ENCODE measurements at regions not wholly inside any gene's neighbourhood (a gene's known extent, or its start where the extent isn't known, plus 50 kb on each side); places are given as distances from the start of the nearest gene placed in this dataset.
A peak's percentile ranks its signal among the peaks of the same experiment; 100 is the strongest.

DNA sequence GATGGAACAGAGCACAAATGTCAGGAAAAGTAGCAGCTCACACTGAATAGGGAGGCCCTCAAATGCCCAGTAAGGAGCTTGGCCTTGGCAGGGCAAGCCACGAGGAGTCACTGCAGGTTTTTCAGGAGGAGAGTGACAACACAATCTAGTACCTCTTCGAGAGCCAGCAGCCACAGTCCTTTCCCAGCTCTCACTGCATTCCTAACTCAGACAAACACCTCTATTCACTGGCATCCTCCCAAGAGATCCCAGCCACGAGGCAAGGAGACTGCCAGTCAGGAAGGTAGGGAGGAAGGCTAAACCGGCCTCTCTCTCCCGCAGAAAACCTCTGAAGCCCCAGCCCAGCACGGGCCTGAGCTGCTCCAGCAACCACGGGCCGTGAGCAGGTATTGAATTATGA lies 146.0 kb upstream of the SMAD3 start:
- no peak for DNase-seq
- Histone ChIP-seq H3K9me3 (no peaks in the 10 kb centered on the region), H3K27me3 (no peaks in the 10 kb centered on the region), H3K9ac (ENCODE audit: low read depth in 2 of 2, low read length in 2 of 2) (no peak overlapping the region), H3K4me3 (no peak overlapping the region), H3K4me1 (no peaks in the 10 kb centered on the region), H3K27ac (no peak overlapping the region), H3K36me3 (no peaks in the 10 kb centered on the region)
- TF ChIP-seq, protein P1, sequence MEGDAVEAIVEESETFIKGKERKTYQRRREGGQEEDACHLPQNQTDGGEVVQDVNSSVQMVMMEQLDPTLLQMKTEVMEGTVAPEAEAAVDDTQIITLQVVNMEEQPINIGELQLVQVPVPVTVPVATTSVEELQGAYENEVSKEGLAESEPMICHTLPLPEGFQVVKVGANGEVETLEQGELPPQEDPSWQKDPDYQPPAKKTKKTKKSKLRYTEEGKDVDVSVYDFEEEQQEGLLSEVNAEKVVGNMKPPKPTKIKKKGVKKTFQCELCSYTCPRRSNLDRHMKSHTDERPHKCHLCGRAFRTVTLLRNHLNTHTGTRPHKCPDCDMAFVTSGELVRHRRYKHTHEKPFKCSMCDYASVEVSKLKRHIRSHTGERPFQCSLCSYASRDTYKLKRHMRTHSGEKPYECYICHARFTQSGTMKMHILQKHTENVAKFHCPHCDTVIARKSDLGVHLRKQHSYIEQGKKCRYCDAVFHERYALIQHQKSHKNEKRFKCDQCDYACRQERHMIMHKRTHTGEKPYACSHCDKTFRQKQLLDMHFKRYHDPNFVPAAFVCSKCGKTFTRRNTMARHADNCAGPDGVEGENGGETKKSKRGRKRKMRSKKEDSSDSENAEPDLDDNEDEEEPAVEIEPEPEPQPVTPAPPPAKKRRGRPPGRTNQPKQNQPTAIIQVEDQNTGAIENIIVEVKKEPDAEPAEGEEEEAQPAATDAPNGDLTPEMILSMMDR (IDR thresholded peaks at IDR 0.05), result no peak
- intact Hi-C loops (cut with DNase I), result no loop called here

DNA sequence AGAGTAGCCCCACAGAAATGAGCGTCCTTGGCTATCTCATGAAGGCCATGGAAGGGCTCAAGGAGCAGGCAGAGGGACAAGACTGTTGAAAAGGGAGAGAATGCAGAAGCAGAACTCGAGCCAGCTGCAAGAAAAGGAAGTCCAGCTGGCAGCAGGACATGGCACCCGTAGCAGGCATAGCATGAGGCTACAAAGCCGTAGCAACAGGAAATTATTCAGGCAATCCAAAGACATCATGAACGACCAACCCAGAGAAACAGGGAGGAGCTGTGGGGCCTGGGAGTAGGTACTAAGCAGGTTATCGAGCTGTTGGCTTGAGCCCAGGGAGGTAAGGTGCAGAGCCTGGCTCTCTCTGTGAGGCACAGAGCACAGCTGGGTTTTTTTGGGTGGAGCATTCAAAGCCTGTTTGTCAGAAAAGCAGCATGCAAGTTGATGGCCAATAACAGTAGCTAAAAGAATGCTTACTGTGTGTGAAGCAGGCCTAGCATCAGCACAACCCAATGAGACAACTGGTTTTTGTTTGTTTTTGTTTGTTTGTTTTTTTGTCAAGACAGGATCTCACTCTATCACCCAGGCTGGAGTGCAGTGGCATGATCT lies 144.0 kb upstream of the SMAD3 start:
- intact Hi-C loops (cut with DNase I), result no loop called here

DNA sequence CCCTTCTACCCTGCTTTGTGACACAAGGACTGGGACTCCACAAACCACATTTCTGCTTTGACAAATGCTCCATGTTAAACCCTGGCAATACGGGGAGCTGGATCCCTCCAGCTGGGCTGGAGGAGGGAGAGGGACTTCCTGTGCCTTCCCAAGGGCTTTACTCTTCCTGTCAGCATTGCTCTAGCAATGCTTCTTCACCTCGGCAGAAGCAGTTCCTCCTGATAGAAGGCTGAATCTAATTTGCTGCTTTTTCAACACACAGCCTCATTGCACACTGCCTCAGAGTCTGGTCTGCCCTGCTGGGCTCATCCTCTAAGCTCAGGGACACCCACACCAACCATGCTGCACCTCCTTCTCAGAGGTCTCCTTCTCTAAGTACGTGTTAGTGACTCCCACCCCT lies 142.8 kb upstream of the SMAD3 start:
- TF ChIP-seq, protein P1 (IDR thresholded peaks at IDR 0.05), result no peak
- no peaks in the 10 kb centered on the region for H3K9me3 ChIP-seq
- no peaks in the 10 kb centered on the region for H3K36me3 ChIP-seq
- no peak overlapping the region for H3K9ac ChIP-seq (ENCODE audit: low read depth in 2 of 2, low read length in 2 of 2)
- intact Hi-C loops (cut with DNase I), result no loop called here
- no peaks in the 10 kb centered on the region for H3K27me3 ChIP-seq
- no peak for DNase-seq
- no peaks in the 10 kb centered on the region for H3K4me1 ChIP-seq
- H3K4me3 ChIP-seq, result no peak overlapping the region
- no peak overlapping the region for H3K27ac ChIP-seq

More for the DNA sequence above, 144.0 kb upstream of the SMAD3 start:
- Histone ChIP-seq H3K4me1 (no peaks in the 10 kb centered on the region), H3K36me3 (no peaks in the 10 kb centered on the region), H3K4me3 (no peak overlapping the region), H3K27ac (no peak overlapping the region), H3K9me3 (no peaks in the 10 kb centered on the region), H3K27me3 (no peaks in the 10 kb centered on the region), H3K9ac (ENCODE audit: low read depth in 2 of 2, low read length in 2 of 2) (no peak overlapping the region)
- TF ChIP-seq, protein P1 (IDR thresholded peaks at IDR 0.05), result no peak
- no peak for DNase-seq

DNA sequence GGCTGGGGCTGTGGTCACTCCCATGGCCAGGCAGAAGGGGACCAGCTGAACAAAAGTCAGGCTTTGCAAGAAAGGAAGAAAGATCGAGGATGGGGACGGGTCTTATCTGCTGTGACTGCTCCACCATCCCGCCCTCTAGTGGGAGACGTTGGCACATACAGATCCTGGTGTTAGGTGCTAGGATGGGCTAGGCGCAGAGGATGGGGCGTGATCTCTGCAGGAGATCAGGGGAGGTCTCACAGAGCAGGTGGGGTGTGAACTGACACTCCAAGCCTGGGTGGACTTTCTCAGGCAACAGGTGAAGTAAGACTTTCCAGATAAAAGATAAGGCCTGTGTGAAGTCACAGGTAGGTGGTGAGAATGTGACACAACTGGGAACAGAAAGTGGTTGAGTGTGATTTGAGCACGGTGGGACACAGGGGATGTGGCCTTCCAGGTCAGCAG lies 141.9 kb upstream of the SMAD3 start:
- TF ChIP-seq, protein P1 (IDR thresholded peaks at IDR 0.05), result peak; percentile 44
- Histone ChIP-seq H3K27me3 (no peaks in the 10 kb centered on the region), H3K27ac (no peak overlapping the region), H3K9me3 (no peaks in the 10 kb centered on the region), H3K9ac (ENCODE audit: low read depth in 2 of 2, low read length in 2 of 2) (no peak overlapping the region), H3K36me3 (no peaks in the 10 kb centered on the region), H3K4me3 (no peak overlapping the region), H3K4me1 (no peaks in the 10 kb centered on the region)
- DNase-seq, result peak; percentile 51
- intact Hi-C loops (cut with DNase I), result no loop called here

DNA sequence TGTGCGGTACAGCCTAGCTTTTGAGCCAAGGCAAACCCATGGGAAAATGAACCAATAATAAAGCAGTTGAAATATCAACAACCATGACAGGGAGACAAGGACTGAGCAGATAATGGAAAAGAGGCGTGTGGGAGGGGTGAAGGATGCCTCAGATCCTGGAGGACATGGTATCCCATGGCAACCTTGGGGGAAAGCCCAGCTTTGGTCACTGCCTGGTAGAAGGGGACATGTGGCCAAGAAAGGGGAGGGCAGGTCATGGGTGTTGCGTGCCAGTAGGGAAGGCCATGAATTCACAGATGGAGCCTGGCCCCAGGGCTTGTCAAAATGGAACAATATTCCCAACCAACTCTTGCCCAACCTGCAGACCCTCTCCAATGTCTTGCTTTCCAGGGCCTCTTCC lies 140.5 kb upstream of the SMAD3 start:
- Histone ChIP-seq H3K36me3 (no peaks in the 10 kb centered on the region), H3K4me1 (no peaks in the 10 kb centered on the region), H3K27me3 (no peaks in the 10 kb centered on the region), H3K4me3 (no peak overlapping the region), H3K27ac (no peak overlapping the region), H3K9ac (ENCODE audit: low read depth in 2 of 2, low read length in 2 of 2) (no peak overlapping the region), H3K9me3 (no peaks in the 10 kb centered on the region)
- intact Hi-C loops (cut with DNase I), result no loop called here
- no peak for DNase-seq
- TF ChIP-seq, protein P1 (IDR thresholded peaks at IDR 0.05), result no peak
